K562 (cell line): ENCODE measurements at regions not wholly inside any gene's neighbourhood (a gene's known extent, or its start where the extent isn't known, plus 50 kb on each side); places are given as distances from the start of the nearest gene placed in this dataset.

Experiments
- ATAC-seq: fragments of 200-7000 bp; cut with Tn5 transposase; 3 replicates; pipeline ENCODE4 v1.9.1; 2020; ENCODE audit warnings: moderate library complexity
- BruUV-seq: library from RNA; stranded (reverse); fragments of 400-500 nt; replicated peaks from 2 replicates; lab custom pipeline; 2021; lab: Mats Ljungman, UMichigan
- CTCF ChIA-PET: fragments of 300-600 bp; formaldehyde crosslinking; extraction: SDS; loops from one replicate; lab custom pipeline; 2021; ENCODE audit warnings: low intra/inter-chr PET ratio; lab: Yijun Ruan, JAX
- POLR2A ChIA-PET: fragments of 300-600, 350-650 bp; sonication (Branson Sonifier 250); formaldehyde crosslinking; extraction: SDS; loops from one replicate; lab custom pipeline; 2021; ENCODE audit warnings: antibody characterized with exemption, inconsistent platforms; lab: Yijun Ruan, JAX
- DNase-seq, 4 experiments: peaks; one replicate each; pipeline versions ENCODE4 v3.0.0 to v3.0.0-alpha.2; 2011 to 2018; ENCODE audit warnings: low spot score in 3 of 4, mixed read lengths in 3 of 4; ENCODE audit errors: extremely low read depth in 1 of 4
- FAIRE-seq: peaks from 2 replicates; lab custom pipeline; 2011; peaks lifted over from hg19 to GRCh38; lab: Jason Lieb, UNC
- H2AFZ ChIP-seq: 2 replicates; pipeline ENCODE4 v1.6.0; 2011; ENCODE audit warnings: low read depth, low read length, control low read depth, inconsistent platforms
- H3K27ac ChIP-seq: fragments of 200-600 bp; 3 replicates; pipeline ENCODE4 v1.8.0; 2011; ENCODE audit warnings: low read depth, mild to moderate bottlenecking, control low read depth, inconsistent platforms, low read length, moderate library complexity, mixed read lengths; ENCODE audit errors: extremely low read depth
- H3K27me3 ChIP-seq, 2 experiments: fragments of 300-600 bp in 1 of 2; 2 replicates in 1 of 2; 3 replicates in 1 of 2; pipeline versions ENCODE4 v1.6.0 to v1.8.0; 2011; ENCODE audit warnings: inconsistent platforms in 2 of 2, low read length in 2 of 2, mild to moderate bottlenecking in 1 of 2, mixed read lengths in 1 of 2, moderate library complexity in 1 of 2; ENCODE audit not compliant: control insufficient read depth in 2 of 2, insufficient read depth in 2 of 2
- H3K36me3 ChIP-seq: fragments of 300-600 bp; 3 replicates; pipeline ENCODE4 v1.8.0; 2011; ENCODE audit warnings: mild to moderate bottlenecking, low read length, inconsistent platforms; ENCODE audit not compliant: control insufficient read depth, insufficient read depth
- H3K4me1 ChIP-seq, 2 experiments: fragments of 200-600 bp in 1 of 2; replicated peaks in 1 of 2; 2 replicates in 1 of 2; 3 replicates in 1 of 2; pipeline versions ENCODE4 v1.5.1 to v1.8.0; 2011; ENCODE audit warnings: inconsistent platforms in 2 of 2, low read length in 2 of 2, mild to moderate bottlenecking in 1 of 2, mixed read lengths in 1 of 2, moderate library complexity in 1 of 2; ENCODE audit not compliant: control insufficient read depth in 2 of 2, insufficient read depth in 2 of 2
- H3K4me2 ChIP-seq: 2 replicates; pipeline ENCODE4 v1.6.1; 2011; ENCODE audit warnings: low read length, control low read depth, inconsistent platforms, mixed read lengths; ENCODE audit not compliant: insufficient read depth
- H3K4me3 ChIP-seq: fragments of 200-600 bp; sonication (generic), shearing (Covaris generic); 2 replicates; pipeline ENCODE4 v1.5.1; 2016; ENCODE audit warnings: control low read depth, inconsistent platforms
- H3K79me2 ChIP-seq: fragments of 200-600 bp; 3 replicates; pipeline ENCODE4 v1.8.0; 2011; ENCODE audit warnings: low read length, inconsistent platforms; ENCODE audit not compliant: control insufficient read depth, insufficient read depth
- H3K9ac ChIP-seq, 2 experiments: 2 replicates each; pipeline versions ENCODE4 v1.6.0 to v1.6.1; 2011; ENCODE audit warnings: low read depth in 2 of 2, low read length in 2 of 2, control low read depth in 1 of 2, inconsistent platforms in 1 of 2, mild to moderate bottlenecking in 1 of 2, mixed read lengths in 1 of 2; ENCODE audit not compliant: insufficient read depth in 1 of 2
- H3K9me1 ChIP-seq: one replicate; pipeline ENCODE4 v1.6.0; 2011; ENCODE audit warnings: inconsistent platforms, mild to moderate bottlenecking, low read length, moderate library complexity; ENCODE audit not compliant: control insufficient read depth, insufficient read depth
- H3K9me3 ChIP-seq: replicated peaks from 2 replicates; pipeline ENCODE4 v1.5.1; 2011; ENCODE audit warnings: low read depth, low read length, inconsistent platforms; ENCODE audit not compliant: control insufficient read depth, insufficient read depth
- H4K20me1 ChIP-seq: replicated peaks from 2 replicates; pipeline ENCODE4 v1.6.1; 2011; ENCODE audit warnings: low read length, inconsistent platforms, mixed read lengths; ENCODE audit not compliant: control insufficient read depth, insufficient read depth
- ARID2 ChIP-seq: fragments of 450-650 bp; IDR thresholded peaks from 2 replicates; pipeline ENCODE4 v1.6.1; 2017; ENCODE audit warnings: antibody characterized with exemption, mild to moderate bottlenecking
- CBFA2T3 ChIP-seq: fragments of 450-650 bp; IDR thresholded peaks from 2 replicates; pipeline ENCODE4 v1.6.1; 2017
- CBX1 ChIP-seq: sonication (generic); IDR thresholded peaks from 2 replicates; pipeline ENCODE4 v1.6.1; 2016; ENCODE audit warnings: antibody characterized with exemption, low read depth, mild to moderate bottlenecking
- CHAMP1 ChIP-seq: fragments of 450-650 bp; IDR thresholded peaks from 2 replicates; pipeline ENCODE4 v1.6.1; 2016; ENCODE audit warnings: mild to moderate bottlenecking
- CREB3 ChIP-seq: fragments of 450-650 bp; conservative IDR thresholded peaks from 2 replicates; pipeline ENCODE4 v1.6.1; 2016; ENCODE audit warnings: missing genetic modification characterization, low read depth, mild to moderate bottlenecking, missing compliant biosample characterization, moderate library complexity
- EHMT2 ChIP-seq: fragments of 450-650 bp; IDR thresholded peaks from 2 replicates; pipeline ENCODE4 v1.6.1; 2018; ENCODE audit warnings: antibody characterized with exemption
- FOXM1 ChIP-seq, 2 experiments: fragments of 450-650 bp in 1 of 2; sonication (generic) in 1 of 2; formaldehyde crosslinking in 1 of 2; IDR thresholded peaks; 2 replicates each; pipeline versions ENCODE4 v1.6.1 to v1.9.0; 2017 to 2022; ENCODE audit warnings: low read depth in 2 of 2, mild to moderate bottlenecking in 2 of 2, missing genetic modification reagents in 1 of 2, moderate library complexity in 1 of 2
- FOXO4 ChIP-seq: fragments of 450-650 bp; formaldehyde crosslinking; IDR thresholded peaks from 2 replicates; pipeline ENCODE4 v1.4.0; 2020; ENCODE audit warnings: mild to moderate bottlenecking, moderate library complexity
- GABPB2 ChIP-seq: fragments of 250-450 bp; sonication (Bioruptor Pico); conservative IDR thresholded peaks from 2 replicates; pipeline ENCODE4 v1.5.1; 2021; ENCODE audit warnings: mild to moderate bottlenecking
- MEF2A ChIP-seq: IDR thresholded peaks from 2 replicates; pipeline ENCODE4 v1.6.1; 2011; ENCODE audit warnings: low read depth, mild to moderate bottlenecking, low read length, moderate library complexity; ENCODE audit not compliant: control insufficient read depth
- POLR3A ChIP-seq: IDR thresholded peaks from 2 replicates; pipeline ENCODE4 v1.6.1; 2011; ENCODE audit warnings: borderline replicate concordance, mild to moderate bottlenecking, moderate library complexity; ENCODE audit not compliant: insufficient read length, insufficient read depth; ENCODE audit errors: extremely low read depth
- PTRF ChIP-seq: fragments of 450-650 bp; IDR thresholded peaks from 2 replicates; pipeline ENCODE4 v1.6.1; 2016; ENCODE audit warnings: mild to moderate bottlenecking, missing genetic modification characterization, missing compliant biosample characterization
- RNF2 ChIP-seq: sonication (generic); IDR thresholded peaks from 2 replicates; pipeline ENCODE4 v1.6.1; 2016
- SAP30 ChIP-seq: fragments of 200-600 bp; sonication (generic); IDR thresholded peaks from 2 replicates; pipeline ENCODE4 v1.6.1; 2012; ENCODE audit warnings: borderline replicate concordance, low read depth, mild to moderate bottlenecking, moderate library complexity, low read length, control low read depth, inconsistent platforms; ENCODE audit not compliant: insufficient read depth, poor library complexity, severe bottlenecking
- SMAD4 ChIP-seq: fragments of 250-450 bp; sonication (Bioruptor Pico); conservative IDR thresholded peaks from 2 replicates; pipeline ENCODE4 v1.8.0; 2021; ENCODE audit warnings: inconsistent platforms, mild to moderate bottlenecking, moderate library complexity
- SMARCA4 ChIP-seq: fragments of 450-650 bp; IDR thresholded peaks from 2 replicates; pipeline ENCODE4 v1.6.1; 2016
- ZBTB1 ChIP-seq: sonication (generic); formaldehyde crosslinking; IDR thresholded peaks from 2 replicates; pipeline ENCODE4 v1.8.1; 2023; ENCODE audit warnings: missing genetic modification reagents, low read depth, mild to moderate bottlenecking, borderline replicate concordance
- ZNF23 ChIP-seq: fragments of 250-450 bp; sonication (Bioruptor Pico); IDR thresholded peaks from 2 replicates; pipeline ENCODE4 v1.4.0; 2020; ENCODE audit warnings: mild to moderate bottlenecking
- in situ Hi-C: fragments of 300-500 bp; cut with MboI; formaldehyde crosslinking; loops from 4 replicates; pipeline ENCODE4 v1.15.0; 2018; ENCODE audit warnings: inconsistent platforms, mixed read lengths
- intact Hi-C: fragments of 100-400 bp; cut with micrococcal nuclease; formaldehyde crosslinking; loops from 2 replicates; pipeline ENCODE4 v1.14.2; 2022

- TF ChIP-seq FOXM1 (IDR thresholded peaks at IDR 0.05; ENCODE audit: low read depth), result no peak
- TF ChIP-seq FOXM1 (CRISPR knock-in tag; IDR thresholded peaks at IDR 0.05; ENCODE audit: low read depth), result no peak
- TF ChIP-seq CHAMP1, result no peak
- no peak for TF ChIP-seq RNF2
- TF ChIP-seq MEF2A, result no peak
- no peak for TF ChIP-seq PTRF (tag)
- TF ChIP-seq CBX1, result no peak
- TF ChIP-seq FOXO4 (CRISPR knock-in tag), result no peak
- no peak for TF ChIP-seq ZNF23
- TF ChIP-seq SMARCA4, result no peak
Observed at GRCh38 chr2:52520644-52521043, 1247.0 kb upstream of the CHAC2 start (continued).

GRCh38 chr2:52518678-52519077 lies 1248.9 kb upstream of the CHAC2 start:
- ChIA-PET CTCF (no interaction called here), POLR2A (no interaction called here)
- intact Hi-C loops (no loop called here), in situ Hi-C loops (no loop called here)
- no peak for DNase-seq
- Histone ChIP-seq H3K27ac (no peak overlapping the region), H3K9me3 (no peaks in the 10 kb centered on the region), H3K4me2 (no peak overlapping the region), H3K9me1 (no peaks in the 10 kb centered on the region), H2AFZ (no peak overlapping the region), H3K36me3 (no peaks in the 10 kb centered on the region), H3K27me3 (no peaks in the 10 kb centered on the region), H3K79me2 (no peaks in the 10 kb centered on the region), H3K4me3 (no peak overlapping the region), H3K4me1 (no peaks in the 10 kb centered on the region), H3K9ac (no peak overlapping the region), H4K20me1 (no peaks in the 10 kb centered on the region)
- FAIRE-seq, result no peak
- no peak for ATAC-seq
- TF ChIP-seq GABPB2, result no peak
- TF ChIP-seq SMAD4 (CRISPR knock-in tag), result no peak
- TF ChIP-seq CREB3 (tag), result no peak
- TF ChIP-seq SMARCA4, result no peak
- no peak for TF ChIP-seq POLR3A
- TF ChIP-seq CBFA2T3, result no peak
- TF ChIP-seq EHMT2, result no peak
- TF ChIP-seq ARID2, result no peak
- TF ChIP-seq SAP30, result no peak
- no peak for TF ChIP-seq ZBTB1 (CRISPR knock-in tag)
- no TSS peak for BruUV-seq
